ENCODE measurements at regions not wholly inside any gene's neighbourhood (a gene's known extent, or its start where the extent isn't known, plus 50 kb on each side); places are given as distances from the start of the nearest gene placed in this dataset.
A peak's percentile ranks its signal among the peaks of the same experiment; 100 is the strongest.

DNA sequence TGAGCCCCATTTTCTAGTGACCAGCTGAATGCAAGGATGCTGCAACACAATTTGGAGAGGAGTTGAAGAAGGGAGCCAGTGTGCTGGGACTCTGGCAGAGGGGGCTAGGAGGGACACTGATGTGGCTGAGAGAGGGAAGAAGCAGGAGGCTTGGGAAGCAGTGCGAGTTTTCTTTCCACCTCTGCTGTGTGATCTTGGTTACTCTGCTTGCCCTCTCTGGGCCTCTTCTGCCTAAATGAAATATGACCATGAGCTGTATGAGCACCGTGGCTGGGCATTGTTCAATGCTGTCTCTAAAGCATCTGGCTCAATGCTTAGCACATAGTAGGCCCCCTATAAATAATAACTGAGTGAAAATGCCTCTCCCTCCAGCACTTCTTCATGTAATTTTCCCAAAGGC lies 65.3 kb upstream of the PAX7 start:
- H3K4me1 Mint-ChIP-seq = peaks cover 27% of the 10 kb centered on the region
- H3K27me3 Mint-ChIP-seq (ENCODE audit: low read depth, poor library complexity) = peaks cover 30% of the 10 kb centered on the region
- no peaks in the 10 kb centered on the region for H3K36me3 Mint-ChIP-seq (ENCODE audit: low read depth)
- TF ChIP-seq, protein P1, sequence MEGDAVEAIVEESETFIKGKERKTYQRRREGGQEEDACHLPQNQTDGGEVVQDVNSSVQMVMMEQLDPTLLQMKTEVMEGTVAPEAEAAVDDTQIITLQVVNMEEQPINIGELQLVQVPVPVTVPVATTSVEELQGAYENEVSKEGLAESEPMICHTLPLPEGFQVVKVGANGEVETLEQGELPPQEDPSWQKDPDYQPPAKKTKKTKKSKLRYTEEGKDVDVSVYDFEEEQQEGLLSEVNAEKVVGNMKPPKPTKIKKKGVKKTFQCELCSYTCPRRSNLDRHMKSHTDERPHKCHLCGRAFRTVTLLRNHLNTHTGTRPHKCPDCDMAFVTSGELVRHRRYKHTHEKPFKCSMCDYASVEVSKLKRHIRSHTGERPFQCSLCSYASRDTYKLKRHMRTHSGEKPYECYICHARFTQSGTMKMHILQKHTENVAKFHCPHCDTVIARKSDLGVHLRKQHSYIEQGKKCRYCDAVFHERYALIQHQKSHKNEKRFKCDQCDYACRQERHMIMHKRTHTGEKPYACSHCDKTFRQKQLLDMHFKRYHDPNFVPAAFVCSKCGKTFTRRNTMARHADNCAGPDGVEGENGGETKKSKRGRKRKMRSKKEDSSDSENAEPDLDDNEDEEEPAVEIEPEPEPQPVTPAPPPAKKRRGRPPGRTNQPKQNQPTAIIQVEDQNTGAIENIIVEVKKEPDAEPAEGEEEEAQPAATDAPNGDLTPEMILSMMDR (IDR thresholded peaks at IDR 0.05) = no peak
- H3K4me3 Mint-ChIP-seq = peak overlapping the region; percentile 36
- H3K9me3 Mint-ChIP-seq = no peaks in the 10 kb centered on the region
- no peak overlapping the region for H3K27ac Mint-ChIP-seq
- no peak for DNase-seq

DNA sequence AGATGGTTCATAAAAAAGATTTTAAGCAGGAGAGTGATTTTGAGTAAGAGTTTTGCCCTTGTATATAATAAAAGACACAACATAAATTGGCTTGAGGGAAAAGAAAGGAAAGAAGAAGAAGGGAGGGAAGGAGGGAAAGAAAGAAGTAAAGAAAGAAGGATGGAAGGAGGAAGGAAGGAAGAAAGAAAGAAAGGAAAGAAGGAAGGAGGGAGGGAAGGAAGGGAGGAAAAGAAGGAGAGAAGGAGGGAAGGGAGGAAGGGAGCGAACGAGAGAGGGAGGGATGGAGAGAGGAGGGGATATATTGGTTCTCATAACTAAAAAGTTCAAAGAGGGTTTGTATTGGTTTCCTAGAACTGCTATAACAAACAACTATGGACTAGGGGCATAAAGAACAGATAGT lies 62.2 kb upstream of the PAX7 start:
- Mint-ChIP-seq H3K9me3 (no peaks in the 10 kb centered on the region), H3K4me1 (peaks cover 26% of the 10 kb centered on the region), H3K4me3 (no peak overlapping the region), H3K27me3 (ENCODE audit: low read depth, poor library complexity) (peaks cover 45% of the 10 kb centered on the region), H3K27ac (no peak overlapping the region), H3K36me3 (ENCODE audit: low read depth) (no peaks in the 10 kb centered on the region)
- DNase-seq = no peak
- TF ChIP-seq, protein P1 (IDR thresholded peaks at IDR 0.05) = no peak

DNA sequence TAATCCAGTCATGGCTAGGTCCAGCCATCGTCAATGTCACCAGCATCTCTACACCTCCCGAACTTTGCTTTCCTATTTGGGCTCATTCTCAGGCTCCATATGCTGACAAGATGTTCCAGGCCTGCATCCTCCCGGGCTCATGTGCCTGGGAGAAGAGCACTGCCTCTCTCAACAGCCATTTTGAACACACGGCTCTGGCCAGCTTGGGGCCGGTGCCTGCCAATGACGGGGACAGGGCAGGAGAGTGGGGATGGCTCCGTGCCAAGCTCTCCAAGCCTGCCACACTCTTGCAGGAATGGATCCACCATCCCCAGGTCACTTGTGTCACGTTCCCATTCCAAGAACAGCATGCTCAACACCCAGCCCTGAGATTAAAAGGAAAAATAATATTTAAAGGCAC lies 61.4 kb upstream of the PAX7 start:
- H3K9me3 Mint-ChIP-seq = no peaks in the 10 kb centered on the region
- TF ChIP-seq, protein P1 (IDR thresholded peaks at IDR 0.05) = no peak
- peaks cover 26% of the 10 kb centered on the region for H3K4me1 Mint-ChIP-seq
- no peaks in the 10 kb centered on the region for H3K36me3 Mint-ChIP-seq (ENCODE audit: low read depth)
- no peak overlapping the region for H3K27ac Mint-ChIP-seq
- peaks cover 50% of the 10 kb centered on the region for H3K27me3 Mint-ChIP-seq (ENCODE audit: low read depth, poor library complexity)
- no peak for DNase-seq
- no peak overlapping the region for H3K4me3 Mint-ChIP-seq

DNA sequence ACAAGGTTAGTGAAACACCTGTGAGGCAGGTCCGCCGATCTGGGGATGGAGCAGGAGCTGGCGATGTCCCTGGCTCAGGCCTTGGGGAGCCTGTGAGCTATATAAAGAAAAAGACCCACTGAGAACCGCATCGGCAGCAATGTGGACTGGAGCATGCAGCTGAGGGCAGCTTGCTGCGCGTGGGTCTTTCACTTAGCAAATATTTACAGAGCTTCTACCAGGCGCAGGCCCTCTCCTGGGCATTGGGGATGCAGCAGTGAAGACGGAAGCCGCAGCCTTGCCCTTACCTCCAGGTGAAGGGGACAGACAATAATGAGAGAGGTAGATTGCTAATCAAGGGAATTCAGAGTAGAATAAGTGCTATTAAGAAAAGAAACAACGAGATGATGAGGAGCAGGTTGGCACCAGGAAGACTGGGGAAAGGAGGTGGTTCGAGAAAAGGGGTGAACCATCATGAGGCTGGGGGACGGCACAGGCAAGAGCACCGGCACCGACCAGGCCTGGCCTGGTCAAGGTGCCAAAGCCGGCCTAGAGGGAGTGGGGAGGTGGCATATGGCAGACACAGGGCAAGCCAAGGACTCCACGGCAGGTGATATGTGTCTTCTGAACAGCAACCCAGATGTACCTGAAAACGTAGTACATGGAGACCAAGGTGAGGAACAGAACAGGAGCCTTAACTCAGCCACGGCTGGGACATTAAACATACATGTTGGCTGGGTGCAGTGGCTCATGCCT lies 60.7 kb upstream of the PAX7 start:
- Mint-ChIP-seq H3K27ac (no peak overlapping the region), H3K4me3 (no peak overlapping the region), H3K4me1 (peaks cover 26% of the 10 kb centered on the region), H3K36me3 (ENCODE audit: low read depth) (no peaks in the 10 kb centered on the region), H3K9me3 (no peaks in the 10 kb centered on the region), H3K27me3 (ENCODE audit: low read depth, poor library complexity) (peaks cover 50% of the 10 kb centered on the region)
- no peak for DNase-seq
- TF ChIP-seq, protein P1 (IDR thresholded peaks at IDR 0.05) = no peak

DNA sequence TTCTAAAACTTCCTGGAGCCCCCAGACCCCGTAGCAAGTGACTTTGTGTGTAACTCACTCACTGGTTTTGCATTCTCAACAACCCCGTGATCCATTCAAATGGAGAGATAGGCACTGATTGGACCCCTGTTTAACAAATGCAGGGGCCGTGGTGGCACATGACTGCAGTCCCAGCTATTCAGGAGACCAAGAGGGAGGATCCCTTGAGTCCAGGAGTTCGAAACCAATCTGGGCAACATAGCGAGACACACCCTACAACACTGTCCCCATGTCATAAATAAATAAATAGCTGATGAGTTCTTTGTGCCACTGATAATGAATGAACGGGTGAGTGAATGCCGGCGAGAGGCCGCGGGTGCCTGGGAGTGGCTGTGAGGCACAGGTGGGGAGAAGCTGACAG lies 59.4 kb upstream of the PAX7 start:
- DNase-seq = no peak
- Mint-ChIP-seq H3K27me3 (ENCODE audit: low read depth, poor library complexity) (peaks cover 45% of the 10 kb centered on the region), H3K9me3 (no peaks in the 10 kb centered on the region)

More for the DNA sequence above, 59.4 kb upstream of the PAX7 start:
- TF ChIP-seq, protein P1 (IDR thresholded peaks at IDR 0.05) = no peak
- H3K4me1 Mint-ChIP-seq = peaks cover 24% of the 10 kb centered on the region
- no peak overlapping the region for H3K4me3 Mint-ChIP-seq
- H3K27ac Mint-ChIP-seq = no peak overlapping the region
- H3K36me3 Mint-ChIP-seq (ENCODE audit: low read depth) = no peaks in the 10 kb centered on the region

Measured in nephron progenitor cell (in vitro differentiated cells).